Fibroblast of peridontal ligament (primary cell): ENCODE measurements at regions not wholly inside any gene's neighbourhood (a gene's known extent, or its start where the extent isn't known, plus 50 kb on each side); places are given as distances from the start of the nearest gene placed in this dataset.
"Not testable (repeated sequence)": the region's sequence is repeated elsewhere in the genome, so short reads cannot be mapped to it uniquely, and the experiment has no call there.

Source experiments
- DNase-seq: peaks from one replicate; pipeline ENCODE4 v3.0.0-alpha.2; 2010; ENCODE audit errors: extremely low read depth

- not testable (repeated sequence) for DNase-seq
Observed at GRCh38 chr14:105751291-105751751, 224.9 kb downstream of the TMEM121 start.

GRCh38 chr14:105752420-105752819 lies 226.0 kb downstream of the TMEM121 start:
- DNase-seq = not testable (repeated sequence)

- DNase-seq = no peak
Observed at GRCh38 chr14:105760691-105761344, 234.4 kb downstream of the TMEM121 start.

GRCh38 chr14:105761345-105761740 lies 235.0 kb downstream of the TMEM121 start:
- not testable (repeated sequence) for DNase-seq

- DNase-seq = no peak
Observed at GRCh38 chr14:105761842-105762241, 235.5 kb downstream of the TMEM121 start.

GRCh38 chr14:105762262-105762661 lies 235.9 kb downstream of the TMEM121 start:
- not testable (repeated sequence) for DNase-seq

- DNase-seq = not testable (repeated sequence)
Observed at GRCh38 chr14:105764254-105764901, 238.0 kb downstream of the TMEM121 start.

GRCh38 chr14:105765072-105765825 lies 238.9 kb downstream of the TMEM121 start:
- DNase-seq = not testable (repeated sequence)

GRCh38 chr14:105765893-105766614 lies 239.7 kb downstream of the TMEM121 start:
- no peak for DNase-seq

- DNase-seq = no peak
Observed at GRCh38 chr14:105767315-105767714, 240.9 kb downstream of the TMEM121 start.

GRCh38 chr14:105768039-105768438 lies 241.7 kb downstream of the TMEM121 start:
- DNase-seq = not testable (repeated sequence)

GRCh38 chr14:105769061-105769730 lies 242.8 kb downstream of the TMEM121 start:
- not testable (repeated sequence) for DNase-seq

- not testable (repeated sequence) for DNase-seq
Observed at GRCh38 chr14:105770619-105771216, 244.3 kb downstream of the TMEM121 start.

- DNase-seq = not testable (repeated sequence)
Observed at GRCh38 chr14:105771261-105772226, 245.2 kb downstream of the TMEM121 start.

GRCh38 chr14:105772710-105773250 lies 246.4 kb downstream of the TMEM121 start:
- DNase-seq = not testable (repeated sequence)

- DNase-seq = no peak
Observed at GRCh38 chr14:105773584-105773983, 247.2 kb downstream of the TMEM121 start.

- no peak for DNase-seq
Observed at GRCh38 chr14:105774001-105774400, 247.6 kb downstream of the TMEM121 start.

- not testable (repeated sequence) for DNase-seq
Observed at GRCh38 chr14:105774585-105775348, 248.4 kb downstream of the TMEM121 start.
